Astrocyte (in vitro differentiated cells and primary cell): ENCODE measurements at regions not wholly inside any gene's neighbourhood (a gene's known extent, or its start where the extent isn't known, plus 50 kb on each side); places are given as distances from the start of the nearest gene placed in this dataset.

ENCODE experiments used
- EZH2 ChIP-seq: IDR thresholded peaks from 2 replicates; pipeline ENCODE4 v1.6.1; 2012; ENCODE audit warnings: mild to moderate bottlenecking, low read length, inconsistent platforms; ENCODE audit not compliant: insufficient read depth
- TF ChIP-seq, protein P1 (sequence below): IDR thresholded peaks from 2 replicates; pipeline ENCODE4 v1.5.1; 2011; ENCODE audit warnings: low read depth, mild to moderate bottlenecking, inconsistent platforms, low read length, moderate library complexity; ENCODE audit not compliant: insufficient read depth

GRCh38 chr2:2688254-2688653, 357.2 kb upstream of the MYT1L start:
- TF ChIP-seq, protein P1, sequence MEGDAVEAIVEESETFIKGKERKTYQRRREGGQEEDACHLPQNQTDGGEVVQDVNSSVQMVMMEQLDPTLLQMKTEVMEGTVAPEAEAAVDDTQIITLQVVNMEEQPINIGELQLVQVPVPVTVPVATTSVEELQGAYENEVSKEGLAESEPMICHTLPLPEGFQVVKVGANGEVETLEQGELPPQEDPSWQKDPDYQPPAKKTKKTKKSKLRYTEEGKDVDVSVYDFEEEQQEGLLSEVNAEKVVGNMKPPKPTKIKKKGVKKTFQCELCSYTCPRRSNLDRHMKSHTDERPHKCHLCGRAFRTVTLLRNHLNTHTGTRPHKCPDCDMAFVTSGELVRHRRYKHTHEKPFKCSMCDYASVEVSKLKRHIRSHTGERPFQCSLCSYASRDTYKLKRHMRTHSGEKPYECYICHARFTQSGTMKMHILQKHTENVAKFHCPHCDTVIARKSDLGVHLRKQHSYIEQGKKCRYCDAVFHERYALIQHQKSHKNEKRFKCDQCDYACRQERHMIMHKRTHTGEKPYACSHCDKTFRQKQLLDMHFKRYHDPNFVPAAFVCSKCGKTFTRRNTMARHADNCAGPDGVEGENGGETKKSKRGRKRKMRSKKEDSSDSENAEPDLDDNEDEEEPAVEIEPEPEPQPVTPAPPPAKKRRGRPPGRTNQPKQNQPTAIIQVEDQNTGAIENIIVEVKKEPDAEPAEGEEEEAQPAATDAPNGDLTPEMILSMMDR, result no peak
- no peak for TF ChIP-seq EZH2
